GM18867 (cell line): ENCODE measurements at regions not wholly inside any gene's neighbourhood (a gene's known extent, or its start where the extent isn't known, plus 50 kb on each side); places are given as distances from the start of the nearest gene placed in this dataset.
"Not testable (repeated sequence)": the region's sequence is repeated elsewhere in the genome, so short reads cannot be mapped to it uniquely, and the experiment has no call there.

ENCODE experiments used
- ATAC-seq: cut with Tn5 transposase; IDR thresholded peaks from one replicate; pipeline ENCODE4 v1.9.1; 2021; ENCODE audit warnings: mild to moderate bottlenecking, moderate library complexity; ENCODE audit not compliant: unreplicated experiment

GRCh38 chr11:130550150-130550549, 101.7 kb downstream of the ADAMTS15 start:
- no peak for ATAC-seq

GRCh38 chr11:130550984-130551383, 102.5 kb downstream of the ADAMTS15 start:
- no peak for ATAC-seq

GRCh38 chr11:130551388-130551787, 102.9 kb downstream of the ADAMTS15 start:
- no peak for ATAC-seq

- ATAC-seq: no peak
These were observed 104.9 kb downstream of the ADAMTS15 start for GRCh38 chr11:130553306-130553705.

- ATAC-seq: no peak
These were observed 106.0 kb downstream of the ADAMTS15 start for GRCh38 chr11:130554241-130555055.

GRCh38 chr11:130555251-130555841, 106.9 kb downstream of the ADAMTS15 start:
- ATAC-seq: no peak

GRCh38 chr11:130560000-130560780, 111.7 kb downstream of the ADAMTS15 start:
- ATAC-seq: no peak

GRCh38 chr11:130560781-130561109, 112.3 kb downstream of the ADAMTS15 start:
- ATAC-seq: no peak

GRCh38 chr11:130561441-130561881, 113.0 kb downstream of the ADAMTS15 start:
- no peak for ATAC-seq

GRCh38 chr11:130562549-130562948, 114.1 kb downstream of the ADAMTS15 start:
- ATAC-seq: no peak

- ATAC-seq: not testable (repeated sequence)
These were observed 117.9 kb downstream of the ADAMTS15 start for GRCh38 chr11:130566360-130566759.

- no peak for ATAC-seq
These were observed 123.1 kb downstream of the ADAMTS15 start for GRCh38 chr11:130571519-130571918.

- no peak for ATAC-seq
These were observed 123.6 kb downstream of the ADAMTS15 start for GRCh38 chr11:130571947-130572584.

- no peak for ATAC-seq
These were observed 125.3 kb downstream of the ADAMTS15 start for GRCh38 chr11:130573767-130574166.

GRCh38 chr11:130574740-130575139, 126.3 kb downstream of the ADAMTS15 start:
- ATAC-seq: no peak

GRCh38 chr11:130576146-130576545, 127.7 kb downstream of the ADAMTS15 start:
- no peak for ATAC-seq

GRCh38 chr11:130578738-130579368, 130.4 kb downstream of the ADAMTS15 start:
- no peak for ATAC-seq

GRCh38 chr11:130580372-130580771, 131.9 kb downstream of the ADAMTS15 start:
- no peak for ATAC-seq

GRCh38 chr11:130580891-130581492, 132.5 kb downstream of the ADAMTS15 start:
- no peak for ATAC-seq

GRCh38 chr11:130581646-130582045, 133.2 kb downstream of the ADAMTS15 start:
- ATAC-seq: no peak
